ENCODE measurements at regions not wholly inside any gene's neighbourhood (a gene's known extent, or its start where the extent isn't known, plus 50 kb on each side); places are given as distances from the start of the nearest gene placed in this dataset.
"Not testable (repeated sequence)": the region's sequence is repeated elsewhere in the genome, so short reads cannot be mapped to it uniquely, and the experiment has no call there.

- DNase-seq, result peak; percentile 63
Observed at GRCh38 chr3:8317661-8318649, 183.7 kb upstream of the LMCD1 start.

- DNase-seq, result peak; percentile 2
Observed at GRCh38 chr3:8319935-8320634, 181.5 kb upstream of the LMCD1 start.

GRCh38 chr3:8320711-8321458 is 180.7 kb upstream of the LMCD1 start:
- DNase-seq, result no peak

- DNase-seq, result peak; percentile 45
Observed at GRCh38 chr3:8324747-8325146, 176.9 kb upstream of the LMCD1 start.

- no peak for DNase-seq
Observed at GRCh38 chr3:8325306-8325705, 176.3 kb upstream of the LMCD1 start.

- not testable (repeated sequence) for DNase-seq
Observed at GRCh38 chr3:8325833-8326232, 175.8 kb upstream of the LMCD1 start.

GRCh38 chr3:8327739-8328138 is 173.9 kb upstream of the LMCD1 start:
- no peak for DNase-seq

GRCh38 chr3:8328967-8329366 is 172.7 kb upstream of the LMCD1 start:
- DNase-seq, result no peak

- no peak for DNase-seq
Observed at GRCh38 chr3:8329598-8329997, 172.0 kb upstream of the LMCD1 start.

- DNase-seq, result peak; percentile 3
Observed at GRCh38 chr3:8336456-8336855, 165.2 kb upstream of the LMCD1 start.

GRCh38 chr3:8338424-8338823 is 163.2 kb upstream of the LMCD1 start:
- no peak for DNase-seq

- no peak for DNase-seq
Observed at GRCh38 chr3:8341821-8342247, 159.8 kb upstream of the LMCD1 start.

- DNase-seq, result no peak
Observed at GRCh38 chr3:8343058-8343457, 158.6 kb upstream of the LMCD1 start.

GRCh38 chr3:8345398-8345797 is 156.2 kb upstream of the LMCD1 start:
- DNase-seq, result peak; percentile 9

GRCh38 chr3:8348076-8348475 is 153.5 kb upstream of the LMCD1 start:
- DNase-seq, result no peak

- DNase-seq, result no peak
Observed at GRCh38 chr3:8352475-8352874, 149.1 kb upstream of the LMCD1 start.

- no peak for DNase-seq
Observed at GRCh38 chr3:8353364-8353763, 148.3 kb upstream of the LMCD1 start.

- no peak for DNase-seq
Observed at GRCh38 chr3:8355346-8355745, 146.3 kb upstream of the LMCD1 start.

- not testable (repeated sequence) for DNase-seq
Observed at GRCh38 chr3:8356066-8356465, 145.6 kb upstream of the LMCD1 start.

GRCh38 chr3:8357859-8358258 is 143.8 kb upstream of the LMCD1 start:
- DNase-seq, result no peak

- DNase-seq, result no peak
Observed at GRCh38 chr3:8359133-8359532, 142.5 kb upstream of the LMCD1 start.

GRCh38 chr3:8363200-8363599 is 138.4 kb upstream of the LMCD1 start:
- DNase-seq, result no peak

- DNase-seq, result no peak
Observed at GRCh38 chr3:8365541-8365940, 136.1 kb upstream of the LMCD1 start.

All from DMS53 (cell line).